ENCODE measurements at regions not wholly inside any gene's neighbourhood (a gene's known extent, or its start where the extent isn't known, plus 50 kb on each side); places are given as distances from the start of the nearest gene placed in this dataset.
"Not testable (repeated sequence)": the region's sequence is repeated elsewhere in the genome, so short reads cannot be mapped to it uniquely, and the experiment has no call there.

DNA sequence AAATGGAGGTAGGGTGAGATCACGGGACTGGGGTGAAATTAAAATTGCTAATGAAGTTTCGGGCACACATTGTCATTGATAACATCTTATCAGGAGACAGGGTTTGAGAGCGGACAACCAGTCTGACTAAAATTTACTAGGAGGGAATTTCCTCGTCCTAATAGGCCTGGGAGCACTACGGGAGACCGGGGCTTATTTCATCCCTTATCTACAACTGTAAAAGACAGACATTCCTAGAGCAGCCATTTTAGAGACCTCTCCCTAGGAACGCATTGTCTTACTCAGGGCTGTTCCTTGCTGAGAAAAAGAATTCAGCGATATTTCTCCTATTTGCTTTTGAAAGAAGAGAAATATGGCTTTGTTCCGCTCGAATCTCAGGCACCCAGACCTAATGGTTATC, 468.7 kb downstream of the CPS1 start:
- TF ChIP-seq, protein P1, sequence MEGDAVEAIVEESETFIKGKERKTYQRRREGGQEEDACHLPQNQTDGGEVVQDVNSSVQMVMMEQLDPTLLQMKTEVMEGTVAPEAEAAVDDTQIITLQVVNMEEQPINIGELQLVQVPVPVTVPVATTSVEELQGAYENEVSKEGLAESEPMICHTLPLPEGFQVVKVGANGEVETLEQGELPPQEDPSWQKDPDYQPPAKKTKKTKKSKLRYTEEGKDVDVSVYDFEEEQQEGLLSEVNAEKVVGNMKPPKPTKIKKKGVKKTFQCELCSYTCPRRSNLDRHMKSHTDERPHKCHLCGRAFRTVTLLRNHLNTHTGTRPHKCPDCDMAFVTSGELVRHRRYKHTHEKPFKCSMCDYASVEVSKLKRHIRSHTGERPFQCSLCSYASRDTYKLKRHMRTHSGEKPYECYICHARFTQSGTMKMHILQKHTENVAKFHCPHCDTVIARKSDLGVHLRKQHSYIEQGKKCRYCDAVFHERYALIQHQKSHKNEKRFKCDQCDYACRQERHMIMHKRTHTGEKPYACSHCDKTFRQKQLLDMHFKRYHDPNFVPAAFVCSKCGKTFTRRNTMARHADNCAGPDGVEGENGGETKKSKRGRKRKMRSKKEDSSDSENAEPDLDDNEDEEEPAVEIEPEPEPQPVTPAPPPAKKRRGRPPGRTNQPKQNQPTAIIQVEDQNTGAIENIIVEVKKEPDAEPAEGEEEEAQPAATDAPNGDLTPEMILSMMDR (IDR thresholded peaks at IDR 0.05), result not testable (repeated sequence)
- not testable (repeated sequence) for TF ChIP-seq POLR2AphosphoS5, POLR2A (IDR thresholded peaks at IDR 0.05)

Data from upper lobe of left lung (tissue), 4 donors.